ENCODE measurements at regions not wholly inside any gene's neighbourhood (a gene's known extent, or its start where the extent isn't known, plus 50 kb on each side); places are given as distances from the start of the nearest gene placed in this dataset.

DNA sequence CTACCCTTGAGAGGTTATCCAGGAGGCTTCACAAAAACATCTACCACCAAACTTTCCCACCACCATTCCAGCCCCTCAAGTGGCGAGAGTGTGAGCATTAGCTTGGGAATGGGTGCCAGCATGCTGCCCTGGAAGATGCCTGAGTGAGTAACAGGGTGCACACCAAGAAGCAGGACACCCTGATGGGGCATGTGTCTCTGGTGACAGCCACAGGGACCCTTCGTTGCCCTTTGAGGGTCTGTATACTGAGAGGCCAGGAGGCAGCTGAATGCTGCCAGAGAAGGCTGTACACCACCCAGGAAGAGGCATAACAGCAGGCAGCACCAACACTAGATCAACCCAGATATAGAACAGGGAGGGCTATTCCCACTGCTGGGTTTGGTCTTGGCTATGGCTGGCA is 233.6 kb upstream of the THSD7B start:
- no peak for TF ChIP-seq POLR2A (IDR thresholded peaks at IDR 0.05)
- TF ChIP-seq, protein P1, sequence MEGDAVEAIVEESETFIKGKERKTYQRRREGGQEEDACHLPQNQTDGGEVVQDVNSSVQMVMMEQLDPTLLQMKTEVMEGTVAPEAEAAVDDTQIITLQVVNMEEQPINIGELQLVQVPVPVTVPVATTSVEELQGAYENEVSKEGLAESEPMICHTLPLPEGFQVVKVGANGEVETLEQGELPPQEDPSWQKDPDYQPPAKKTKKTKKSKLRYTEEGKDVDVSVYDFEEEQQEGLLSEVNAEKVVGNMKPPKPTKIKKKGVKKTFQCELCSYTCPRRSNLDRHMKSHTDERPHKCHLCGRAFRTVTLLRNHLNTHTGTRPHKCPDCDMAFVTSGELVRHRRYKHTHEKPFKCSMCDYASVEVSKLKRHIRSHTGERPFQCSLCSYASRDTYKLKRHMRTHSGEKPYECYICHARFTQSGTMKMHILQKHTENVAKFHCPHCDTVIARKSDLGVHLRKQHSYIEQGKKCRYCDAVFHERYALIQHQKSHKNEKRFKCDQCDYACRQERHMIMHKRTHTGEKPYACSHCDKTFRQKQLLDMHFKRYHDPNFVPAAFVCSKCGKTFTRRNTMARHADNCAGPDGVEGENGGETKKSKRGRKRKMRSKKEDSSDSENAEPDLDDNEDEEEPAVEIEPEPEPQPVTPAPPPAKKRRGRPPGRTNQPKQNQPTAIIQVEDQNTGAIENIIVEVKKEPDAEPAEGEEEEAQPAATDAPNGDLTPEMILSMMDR (IDR thresholded peaks at IDR 0.05): no peak
- Histone ChIP-seq H3K36me3 (no peaks in the 10 kb centered on the region), H3K4me3 (no peak overlapping the region), H3K27me3 (no peaks in the 10 kb centered on the region), H3K4me1 (no peaks in the 10 kb centered on the region), H3K27ac (no peak overlapping the region), H3K9me3 (no peaks in the 10 kb centered on the region)
- no peak for ATAC-seq
- intact Hi-C loops (cut with DNase I): no loop called here
- whole genome bisulfite sequencing (ENCODE audit: insufficient coverage, low coverage, low lambda C conversion rate, missing lambda C conversion rate): 10% methylated on average over 1 of the region's 2 CpGs
- no peak for DNase-seq

DNA sequence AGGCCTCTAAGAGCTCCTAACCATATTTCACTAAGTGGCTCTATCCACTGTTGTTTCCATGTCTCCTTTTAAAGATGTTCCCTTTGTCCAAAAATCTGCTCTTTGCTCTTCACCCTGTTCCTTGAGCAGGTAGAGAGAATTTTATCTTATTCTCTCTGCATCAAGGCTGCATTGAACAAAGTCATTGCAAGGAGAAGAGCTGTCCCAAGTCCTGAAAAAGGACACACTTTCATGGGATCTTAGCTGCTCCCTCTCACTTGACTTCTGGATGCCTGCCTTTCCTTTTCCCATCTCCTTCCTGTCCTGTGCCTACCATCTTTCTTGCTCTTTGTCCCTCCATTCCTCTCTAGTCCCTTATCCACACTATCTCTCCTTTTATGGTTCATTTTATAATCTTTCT is 235.2 kb upstream of the THSD7B start:
- DNase-seq: no peak
- TF ChIP-seq, protein P1 (IDR thresholded peaks at IDR 0.05): no peak
- TF ChIP-seq POLR2A (IDR thresholded peaks at IDR 0.05): no peak
- intact Hi-C loops (cut with DNase I): no loop called here
- ATAC-seq: no peak
- Histone ChIP-seq H3K4me3 (no peak overlapping the region), H3K27me3 (no peaks in the 10 kb centered on the region), H3K36me3 (no peaks in the 10 kb centered on the region), H3K4me1 (no peaks in the 10 kb centered on the region), H3K27ac (no peak overlapping the region), H3K9me3 (no peaks in the 10 kb centered on the region)

DNA sequence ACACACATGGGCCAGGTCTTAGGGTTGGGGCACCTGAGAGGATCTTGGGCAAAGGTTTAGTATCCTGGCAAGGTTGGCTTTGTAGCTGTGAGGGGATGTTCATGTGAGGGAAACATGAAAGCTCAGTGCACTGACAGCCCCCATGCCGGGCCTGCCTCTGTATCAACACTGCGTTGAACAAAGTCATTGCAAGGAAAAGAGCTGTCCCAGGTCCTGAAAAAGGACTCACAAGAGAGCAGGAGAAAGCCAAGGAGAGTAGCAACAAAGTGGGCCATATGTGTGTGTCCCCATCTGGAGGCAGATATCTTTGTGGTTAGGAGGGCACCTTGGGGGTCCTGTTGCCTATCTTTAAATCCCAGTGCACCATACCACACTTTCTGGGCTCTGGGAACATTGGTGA is 237.8 kb upstream of the THSD7B start:
- no peaks in the 10 kb centered on the region for H3K36me3 ChIP-seq
- ATAC-seq (no peak), DNase-seq (no peak)
- intact Hi-C loops (cut with DNase I): no loop called here
- H3K27me3 ChIP-seq: no peaks in the 10 kb centered on the region
- no peak overlapping the region for H3K4me3 ChIP-seq
- H3K27ac ChIP-seq: no peak overlapping the region
- 11% methylated on average over 2 of the region's 2 CpGs for WGBS (ENCODE audit: insufficient coverage, low coverage, low lambda C conversion rate, missing lambda C conversion rate)
- no peaks in the 10 kb centered on the region for H3K9me3 ChIP-seq
- no peaks in the 10 kb centered on the region for H3K4me1 ChIP-seq
- TF ChIP-seq, protein P1 (IDR thresholded peaks at IDR 0.05): no peak
- TF ChIP-seq POLR2A (IDR thresholded peaks at IDR 0.05): no peak

DNA sequence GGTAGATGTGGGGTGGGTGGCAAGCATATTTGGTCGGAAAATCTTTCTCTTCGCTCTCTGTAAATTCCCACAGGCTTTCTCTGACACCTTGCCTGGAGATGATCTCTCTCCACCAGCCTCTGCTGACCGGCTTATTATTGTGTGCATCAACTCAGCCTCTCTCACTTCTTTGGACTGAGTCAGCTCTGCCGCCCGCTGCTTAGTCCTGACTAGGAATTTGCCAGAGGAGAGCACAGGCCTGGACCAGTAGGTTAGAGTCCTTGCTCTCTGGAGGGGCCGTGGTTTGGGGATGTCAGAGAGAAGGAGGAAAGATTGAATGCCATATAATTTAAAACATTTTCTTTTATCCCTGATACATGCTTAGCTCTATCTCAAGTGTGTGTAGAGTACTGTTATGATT is 242.6 kb upstream of the THSD7B start:
- 44% methylated on average over 4 of the region's 6 CpGs for WGBS (ENCODE audit: insufficient coverage, low coverage, low lambda C conversion rate, missing lambda C conversion rate)
- no peaks in the 10 kb centered on the region for H3K4me1 ChIP-seq
- intact Hi-C loops (cut with DNase I): no loop called here
- no peaks in the 10 kb centered on the region for H3K9me3 ChIP-seq
- no peak for DNase-seq
- TF ChIP-seq, protein P1 (IDR thresholded peaks at IDR 0.05): no peak
- no peak for TF ChIP-seq POLR2A (IDR thresholded peaks at IDR 0.05)
- no peak for ATAC-seq
- no peak overlapping the region for H3K27ac ChIP-seq
- H3K4me3 ChIP-seq: no peak overlapping the region
- H3K27me3 ChIP-seq: no peaks in the 10 kb centered on the region
- H3K36me3 ChIP-seq: no peaks in the 10 kb centered on the region

DNA sequence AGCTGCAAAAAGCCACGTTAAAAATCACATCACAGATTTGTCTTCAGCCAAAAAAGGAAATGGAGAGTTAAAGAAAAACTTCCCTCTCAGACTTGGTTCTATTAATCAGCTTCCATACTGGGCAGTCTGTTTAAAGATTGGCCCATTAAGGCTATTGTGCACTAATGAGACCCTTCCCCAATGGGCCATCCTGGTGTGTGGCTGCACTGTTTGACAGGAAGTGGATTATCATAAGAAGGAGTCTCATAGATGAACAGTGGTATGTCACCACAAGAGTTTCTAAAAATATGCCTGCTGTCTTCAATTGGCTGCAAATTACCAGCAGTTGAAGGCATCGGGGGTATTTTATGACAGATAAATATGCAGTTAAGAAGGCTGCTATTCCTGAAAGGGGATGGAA is 247.6 kb upstream of the THSD7B start:
- Histone ChIP-seq H3K4me1 (no peaks in the 10 kb centered on the region), H3K36me3 (no peaks in the 10 kb centered on the region), H3K4me3 (no peak overlapping the region), H3K9me3 (no peaks in the 10 kb centered on the region), H3K27me3 (no peaks in the 10 kb centered on the region), H3K27ac (no peak overlapping the region)
- intact Hi-C loops (cut with DNase I): no loop called here
- ATAC-seq (no peak), DNase-seq (no peak)
- TF ChIP-seq, protein P1 (IDR thresholded peaks at IDR 0.05): no peak
- TF ChIP-seq POLR2A (IDR thresholded peaks at IDR 0.05): no peak
- WGBS (ENCODE audit: insufficient coverage, low coverage, low lambda C conversion rate, missing lambda C conversion rate): 22% methylated on average over 2 of the region's 2 CpGs

All from right lobe of liver (tissue), 6 donors.